GM12873 (cell line): ENCODE measurements at regions not wholly inside any gene's neighbourhood (a gene's known extent, or its start where the extent isn't known, plus 50 kb on each side); places are given as distances from the start of the nearest gene placed in this dataset.

Source experiments
- CTCF ChIP-seq: IDR thresholded peaks from 2 replicates; pipeline ENCODE4 v1.5.1; 2012; ENCODE audit warnings: low read depth, mild to moderate bottlenecking, moderate library complexity, low read length, control low read depth; ENCODE audit not compliant: insufficient read depth; ENCODE audit errors: missing control alignments

- no peak for TF ChIP-seq CTCF
Observed at GRCh38 chr18:34385311-34385710, 160.6 kb upstream of the NOL4 start.

- TF ChIP-seq CTCF, result no peak
Observed at GRCh38 chr18:34386803-34387202, 162.1 kb upstream of the NOL4 start.

- no peak for TF ChIP-seq CTCF
Observed at GRCh38 chr18:34397286-34397896, 172.7 kb upstream of the NOL4 start.

- no peak for TF ChIP-seq CTCF
Observed at GRCh38 chr18:34399892-34400291, 175.2 kb upstream of the NOL4 start.

GRCh38 chr18:34400834-34401233, 176.1 kb upstream of the NOL4 start:
- TF ChIP-seq CTCF, result no peak

GRCh38 chr18:34401775-34402174, 177.1 kb upstream of the NOL4 start:
- TF ChIP-seq CTCF, result no peak

- TF ChIP-seq CTCF, result no peak
Observed at GRCh38 chr18:34411952-34412351, 187.2 kb upstream of the NOL4 start.

GRCh38 chr18:34431042-34431441, 206.3 kb upstream of the NOL4 start:
- no peak for TF ChIP-seq CTCF
